Activated T-helper 17 cell treated with anti-CD3 and anti-CD28 coated beads, Interleukin-2, amount 50 U/mL, for 72 hours (primary cell): ENCODE measurements at regions not wholly inside any gene's neighbourhood (a gene's known extent, or its start where the extent isn't known, plus 50 kb on each side); places are given as distances from the start of the nearest gene placed in this dataset.
A peak's percentile ranks its signal among the peaks of the same experiment; 100 is the strongest.

Source experiments
- ATAC-seq: fragments of 150-1000 bp; cut with Tn5 transposase; replicated peaks from 2 replicates; pipeline ENCODE4 v1.10.0; 2021; ENCODE audit warnings: mild to moderate bottlenecking, moderate library complexity
- H3K27ac Mint-ChIP-seq: one replicate; pipeline ENCODE4 v1.8.0; 2022; ENCODE audit warnings: mixed read lengths
- H3K27me3 Mint-ChIP-seq: one replicate; pipeline ENCODE4 v1.8.0; 2022; ENCODE audit warnings: mixed read lengths
- H3K36me3 Mint-ChIP-seq: one replicate; pipeline ENCODE4 v1.8.0; 2022; ENCODE audit warnings: low read depth, mild to moderate bottlenecking, mixed read lengths
- H3K4me1 Mint-ChIP-seq: one replicate; pipeline ENCODE4 v1.8.0; 2022; ENCODE audit warnings: mixed read lengths
- H3K4me3 Mint-ChIP-seq: one replicate; pipeline ENCODE4 v1.8.0; 2022; ENCODE audit warnings: mild to moderate bottlenecking, mixed read lengths
- H3K9me3 Mint-ChIP-seq: one replicate; pipeline ENCODE4 v1.8.0; 2022; ENCODE audit warnings: mixed read lengths

DNA sequence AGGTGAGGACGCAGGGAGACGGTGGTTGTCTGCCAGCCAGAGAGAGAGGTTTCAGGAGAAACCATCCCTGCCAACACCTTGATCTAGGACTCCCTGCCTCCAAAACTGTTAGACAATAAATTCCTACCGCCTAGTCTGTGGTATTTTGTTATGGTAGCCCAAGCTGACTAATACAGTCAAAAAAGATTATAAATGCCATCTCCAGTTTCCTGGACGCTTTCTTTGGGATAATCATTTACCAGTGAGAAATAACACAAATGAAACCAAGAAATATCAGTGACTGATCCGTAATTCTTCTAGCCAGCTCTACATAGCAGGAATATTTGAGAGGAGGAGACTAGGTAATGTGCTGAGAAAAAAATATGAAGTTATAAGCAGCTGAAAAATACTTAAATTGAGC, 707.8 kb upstream of the LMCD1 start:
- Mint-ChIP-seq H3K27ac (no peak overlapping the region), H3K9me3 (no peaks in the 10 kb centered on the region), H3K36me3 (no peaks in the 10 kb centered on the region), H3K4me1 (no peaks in the 10 kb centered on the region), H3K4me3 (no peak overlapping the region), H3K27me3 (no peaks in the 10 kb centered on the region)
- no peak for ATAC-seq

DNA sequence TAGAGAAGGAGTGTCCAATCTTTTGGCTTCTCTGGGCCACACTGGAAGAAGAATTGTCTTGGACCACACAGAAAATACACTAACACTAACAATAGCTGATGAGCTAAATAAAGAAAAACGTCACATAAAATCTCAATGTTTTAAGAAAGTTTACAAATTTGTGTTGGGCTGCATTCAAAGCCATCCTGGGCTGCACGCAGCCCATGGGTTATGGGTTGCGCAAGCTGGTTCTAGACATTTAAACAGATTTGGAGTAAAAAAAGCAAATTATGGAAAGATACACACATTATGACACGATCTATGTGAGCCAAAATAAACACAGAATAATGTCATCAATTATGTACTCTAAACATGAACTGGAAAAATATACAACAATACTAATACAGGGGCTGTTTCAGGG, 703.3 kb upstream of the LMCD1 start:
- Mint-ChIP-seq H3K27me3 (no peaks in the 10 kb centered on the region), H3K36me3 (no peaks in the 10 kb centered on the region), H3K9me3 (no peaks in the 10 kb centered on the region), H3K27ac (no peak overlapping the region), H3K4me3 (no peak overlapping the region), H3K4me1 (no peaks in the 10 kb centered on the region)
- ATAC-seq: no peak

DNA sequence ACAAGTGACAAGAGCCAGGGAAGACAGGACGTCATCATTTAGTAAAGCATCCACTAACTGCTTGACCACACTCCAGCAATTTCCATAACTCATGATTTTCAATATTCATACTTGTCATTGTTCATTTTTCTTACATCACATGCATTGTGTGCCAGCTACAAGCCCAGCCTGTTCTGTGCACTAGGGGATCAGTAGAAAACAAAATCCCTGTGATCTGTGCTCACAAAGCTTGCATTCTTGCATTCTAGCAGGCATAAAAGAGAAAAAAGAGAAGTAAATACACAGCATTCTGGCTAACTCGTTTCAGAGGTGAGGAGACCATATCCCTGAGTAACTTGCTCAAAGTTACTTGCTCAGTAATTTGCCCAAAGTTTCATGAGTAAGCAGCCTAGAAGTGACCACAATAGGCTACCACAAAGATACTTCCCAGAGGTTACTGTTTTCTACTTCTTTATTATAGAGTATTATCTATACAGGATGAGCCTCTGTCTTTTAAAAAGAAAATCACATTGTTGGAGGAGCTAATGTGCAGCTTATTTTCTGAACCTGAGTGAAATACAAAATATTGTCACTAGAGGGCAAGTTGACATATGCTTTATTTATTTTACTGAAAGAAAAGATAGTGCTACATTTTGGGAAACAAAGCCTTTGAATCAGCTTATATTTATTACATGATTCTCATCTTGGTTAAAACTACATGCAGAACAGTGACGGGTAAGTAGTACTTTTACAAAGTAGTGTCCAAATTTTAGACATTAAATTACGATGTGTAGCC, 701.4 kb upstream of the LMCD1 start:
- H3K4me3 Mint-ChIP-seq: no peak overlapping the region
- no peaks in the 10 kb centered on the region for H3K27me3 Mint-ChIP-seq
- H3K9me3 Mint-ChIP-seq: no peaks in the 10 kb centered on the region
- H3K27ac Mint-ChIP-seq: no peak overlapping the region
- no peaks in the 10 kb centered on the region for H3K36me3 Mint-ChIP-seq
- H3K4me1 Mint-ChIP-seq: no peaks in the 10 kb centered on the region
- ATAC-seq: no peak

DNA sequence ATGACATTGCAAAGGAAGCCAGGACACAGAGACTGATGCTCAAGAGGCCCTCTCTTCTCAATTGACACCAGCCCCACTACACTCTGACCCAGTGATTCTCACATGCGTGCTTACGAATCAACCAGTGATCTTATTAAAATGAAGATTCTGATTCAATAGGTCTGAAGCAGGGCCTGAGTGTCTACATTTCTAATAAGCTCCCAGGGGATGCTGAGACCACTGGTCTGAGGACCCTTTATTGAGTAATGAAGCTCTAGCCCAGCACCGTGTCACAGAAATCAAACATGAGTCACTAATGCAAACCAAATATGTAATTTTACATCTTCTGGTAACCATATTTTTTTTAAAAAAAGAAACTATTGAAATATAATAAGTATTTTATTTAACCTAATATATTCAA, 689.1 kb upstream of the LMCD1 start:
- Mint-ChIP-seq H3K36me3 (no peaks in the 10 kb centered on the region), H3K27me3 (peaks cover 3% of the 10 kb centered on the region), H3K9me3 (peaks cover 4% of the 10 kb centered on the region), H3K27ac (no peak overlapping the region), H3K4me1 (no peaks in the 10 kb centered on the region), H3K4me3 (no peak overlapping the region)
- no peak for ATAC-seq

DNA sequence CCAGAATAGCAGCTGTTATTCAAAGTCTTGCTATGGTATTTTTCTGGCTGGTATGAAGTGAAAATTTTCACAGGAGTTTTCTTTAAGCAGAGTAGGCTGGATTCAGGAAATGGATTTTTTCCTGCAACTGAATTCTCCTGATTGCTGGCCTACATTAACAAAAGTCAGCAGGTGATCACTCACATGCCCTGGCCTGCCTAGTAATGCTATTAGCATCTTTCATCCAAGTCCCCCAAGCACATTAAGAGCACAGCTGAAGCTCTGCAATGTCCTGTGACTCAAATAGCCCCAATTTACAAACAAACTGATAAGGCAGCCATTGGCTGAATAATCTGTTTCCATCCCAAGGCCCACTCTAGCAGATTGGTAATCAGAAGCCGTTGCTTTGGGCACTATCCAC, 688.3 kb upstream of the LMCD1 start:
- Mint-ChIP-seq H3K4me3 (no peak overlapping the region), H3K36me3 (no peaks in the 10 kb centered on the region), H3K27me3 (peaks cover 3% of the 10 kb centered on the region), H3K27ac (no peak overlapping the region), H3K9me3 (peaks cover 4% of the 10 kb centered on the region), H3K4me1 (no peaks in the 10 kb centered on the region)
- ATAC-seq: no peak

DNA sequence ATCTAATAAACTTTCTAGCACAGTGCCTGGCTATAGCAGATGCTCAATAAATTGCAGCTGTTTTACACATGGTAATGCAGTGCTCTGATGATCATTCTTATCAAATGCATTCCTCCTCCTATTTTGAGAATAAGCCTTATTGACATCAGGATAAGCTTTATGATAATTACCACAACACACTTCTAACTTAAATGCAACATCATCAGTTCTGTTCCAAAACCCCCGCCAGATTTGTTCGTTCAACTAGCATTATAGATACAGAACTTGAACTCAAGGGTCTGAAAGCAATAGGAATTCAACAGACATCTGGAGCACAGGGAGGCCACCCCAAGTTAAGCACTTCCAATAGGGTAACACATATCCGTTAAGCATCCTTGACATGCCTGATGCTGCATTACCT, 684.4 kb upstream of the LMCD1 start:
- no peak overlapping the region for H3K4me3 Mint-ChIP-seq
- no peaks in the 10 kb centered on the region for H3K36me3 Mint-ChIP-seq
- H3K4me1 Mint-ChIP-seq: no peaks in the 10 kb centered on the region
- peaks cover 3% of the 10 kb centered on the region for H3K27me3 Mint-ChIP-seq
- no peaks in the 10 kb centered on the region for H3K9me3 Mint-ChIP-seq
- ATAC-seq: no peak
- no peak overlapping the region for H3K27ac Mint-ChIP-seq

DNA sequence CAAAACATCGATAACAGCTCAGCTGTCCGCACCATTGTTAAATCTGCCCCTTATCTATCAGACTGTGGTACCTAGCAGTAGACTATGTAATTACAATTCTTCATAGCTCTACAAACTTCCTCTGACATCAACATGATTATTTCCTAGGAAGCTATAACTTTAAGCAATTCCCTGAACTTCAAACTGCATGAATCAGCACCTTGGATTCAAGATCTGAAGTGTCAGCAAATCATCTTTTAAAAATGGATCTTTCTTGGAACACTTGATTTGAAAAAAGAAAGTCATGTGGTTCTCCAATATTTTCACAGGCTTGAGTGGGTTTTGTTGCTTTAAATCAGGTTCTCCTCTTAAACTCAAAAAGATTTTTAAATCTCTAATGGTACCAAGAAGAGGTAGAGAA, 680.7 kb upstream of the LMCD1 start:
- Mint-ChIP-seq H3K27me3 (peaks cover 3% of the 10 kb centered on the region), H3K36me3 (no peaks in the 10 kb centered on the region), H3K9me3 (peaks cover 18% of the 10 kb centered on the region), H3K4me1 (no peaks in the 10 kb centered on the region), H3K27ac (no peak overlapping the region), H3K4me3 (no peak overlapping the region)
- ATAC-seq: no peak

DNA sequence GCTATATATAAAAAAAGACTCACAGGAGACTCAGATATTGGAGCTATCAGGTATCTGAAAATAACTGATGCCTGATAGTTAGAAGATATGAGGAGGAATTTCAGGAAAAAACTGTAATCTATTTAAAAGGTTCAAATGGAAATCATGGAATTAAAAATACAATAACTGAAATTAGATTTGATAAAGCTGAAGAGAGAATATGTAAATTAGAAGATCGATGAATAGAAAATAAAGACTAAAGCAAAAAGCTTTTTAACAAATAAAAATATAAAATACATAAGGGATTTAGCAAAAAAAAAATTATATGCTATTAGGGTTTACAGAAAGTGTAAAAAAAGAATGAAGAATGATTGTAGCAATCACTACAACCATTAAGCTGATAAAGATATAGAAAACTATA, 679.8 kb upstream of the LMCD1 start:
- H3K36me3 Mint-ChIP-seq: no peaks in the 10 kb centered on the region
- no peaks in the 10 kb centered on the region for H3K27me3 Mint-ChIP-seq
- no peak overlapping the region for H3K4me3 Mint-ChIP-seq

DNA sequence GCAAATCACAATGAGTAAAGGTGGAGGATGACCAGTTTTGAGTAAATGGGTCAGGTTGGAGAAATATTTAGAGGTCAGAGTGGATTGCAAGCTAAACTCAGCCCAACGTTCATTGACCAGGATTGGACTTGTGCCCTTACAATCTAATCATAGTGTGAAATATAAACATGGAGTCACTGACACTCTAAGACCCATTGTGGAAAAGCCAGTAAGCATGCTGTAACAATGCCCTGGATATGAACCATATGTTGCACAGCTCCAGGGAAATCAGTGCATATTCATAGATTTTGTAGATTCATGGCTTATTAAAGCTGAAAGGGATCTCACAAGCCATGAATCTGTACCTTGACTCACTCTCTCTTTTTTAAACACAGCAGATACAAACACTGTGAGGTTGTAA, 660.2 kb upstream of the LMCD1 start:
- no peaks in the 10 kb centered on the region for H3K36me3 Mint-ChIP-seq
- no peaks in the 10 kb centered on the region for H3K27me3 Mint-ChIP-seq
- ATAC-seq: no peak
- H3K4me3 Mint-ChIP-seq: no peak overlapping the region
- H3K4me1 Mint-ChIP-seq: peaks cover 3% of the 10 kb centered on the region
- no peaks in the 10 kb centered on the region for H3K9me3 Mint-ChIP-seq
- no peak overlapping the region for H3K27ac Mint-ChIP-seq

More for the DNA sequence above, 679.8 kb upstream of the LMCD1 start:
- Mint-ChIP-seq H3K4me1 (no peaks in the 10 kb centered on the region), H3K9me3 (peaks cover 25% of the 10 kb centered on the region), H3K27ac (no peak overlapping the region)
- ATAC-seq: no peak

DNA sequence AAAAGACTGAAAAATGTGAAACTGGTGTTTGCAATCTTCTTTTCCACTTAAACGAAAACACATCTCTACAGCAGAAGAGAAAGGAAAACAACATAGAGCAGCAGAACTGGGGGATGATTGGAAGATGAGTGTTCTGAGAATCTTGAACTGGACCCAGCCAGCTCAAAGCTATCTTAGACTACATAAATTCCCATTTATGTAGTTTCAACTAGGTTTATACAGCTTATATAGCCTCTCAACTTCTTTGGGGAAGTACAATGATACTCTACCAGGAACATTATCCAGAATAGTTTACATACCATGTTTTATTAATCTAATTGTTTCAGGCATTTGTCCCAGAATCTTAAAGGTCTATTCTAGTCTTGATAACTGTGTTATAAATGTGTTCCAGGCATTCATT, 658.2 kb upstream of the LMCD1 start:
- Mint-ChIP-seq H3K27ac (no peak overlapping the region), H3K4me3 (no peak overlapping the region), H3K27me3 (no peaks in the 10 kb centered on the region), H3K36me3 (no peaks in the 10 kb centered on the region), H3K4me1 (peaks cover 5% of the 10 kb centered on the region), H3K9me3 (no peaks in the 10 kb centered on the region)
- no peak for ATAC-seq

DNA sequence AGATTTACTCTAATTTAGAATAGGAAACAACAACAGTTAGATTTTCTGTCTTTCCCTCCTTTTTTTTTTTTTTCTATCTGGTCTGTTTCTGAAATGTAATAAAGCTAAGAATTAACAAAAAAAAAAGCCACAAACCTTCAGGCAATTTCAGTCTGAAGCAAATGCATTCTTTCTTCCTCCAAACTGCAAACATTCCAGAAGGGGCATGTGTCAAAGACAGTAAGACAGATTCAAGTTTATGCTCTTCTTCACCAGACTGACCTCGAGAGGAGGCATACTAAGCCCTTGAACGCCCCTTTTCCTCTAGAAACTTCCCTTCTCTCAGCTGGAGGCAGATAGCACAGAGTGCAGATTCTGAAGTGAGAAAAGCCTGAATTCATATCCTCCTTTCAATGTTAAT, 654.6 kb upstream of the LMCD1 start:
- Mint-ChIP-seq H3K4me1 (peaks cover 5% of the 10 kb centered on the region), H3K9me3 (no peaks in the 10 kb centered on the region), H3K36me3 (no peaks in the 10 kb centered on the region), H3K27ac (no peak overlapping the region), H3K27me3 (no peaks in the 10 kb centered on the region), H3K4me3 (no peak overlapping the region)
- no peak for ATAC-seq

DNA sequence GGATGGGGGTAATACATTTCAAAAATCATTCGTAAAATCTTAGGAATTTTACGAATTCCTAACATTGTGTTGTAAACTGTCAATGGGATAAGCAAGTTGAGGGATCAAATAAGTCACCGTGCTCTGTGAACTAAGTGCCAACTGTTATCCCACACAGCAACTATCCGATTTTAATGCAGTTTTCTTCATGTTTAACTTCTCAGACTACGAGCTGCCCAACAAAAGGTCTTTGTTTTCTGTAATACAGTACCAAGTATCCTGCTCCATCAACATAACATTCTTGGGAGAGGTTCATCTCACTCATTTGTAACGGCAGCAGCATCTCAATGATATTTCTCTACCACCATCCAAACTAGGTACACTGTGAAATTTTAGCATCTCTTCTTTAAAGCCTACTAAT, 654.1 kb upstream of the LMCD1 start:
- Mint-ChIP-seq H3K27ac (no peak overlapping the region), H3K36me3 (no peaks in the 10 kb centered on the region), H3K9me3 (no peaks in the 10 kb centered on the region), H3K4me1 (peaks cover 5% of the 10 kb centered on the region), H3K4me3 (no peak overlapping the region), H3K27me3 (no peaks in the 10 kb centered on the region)
- no peak for ATAC-seq

DNA sequence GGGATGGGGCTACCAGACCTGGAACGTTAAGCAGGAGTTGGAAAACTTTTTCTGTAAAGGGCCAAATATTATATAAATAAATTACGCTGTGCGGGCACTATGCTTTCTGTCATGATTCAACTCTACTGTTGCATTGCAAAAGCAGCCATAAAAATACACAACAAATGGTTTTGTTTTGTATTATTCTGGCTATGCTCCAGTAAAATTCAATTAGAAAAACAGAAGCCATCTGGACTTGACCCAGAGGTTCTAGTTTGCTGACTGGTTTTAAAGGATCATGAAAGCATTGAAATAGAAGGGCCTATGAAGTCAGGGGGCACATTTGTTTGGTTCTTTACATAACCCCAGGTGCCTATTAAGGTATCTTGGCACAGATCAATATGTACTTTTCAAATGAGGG, 647.4 kb upstream of the LMCD1 start:
- no peak for ATAC-seq
- no peaks in the 10 kb centered on the region for H3K27me3 Mint-ChIP-seq
- H3K27ac Mint-ChIP-seq: no peak overlapping the region
- H3K4me3 Mint-ChIP-seq: no peak overlapping the region
- H3K9me3 Mint-ChIP-seq: peaks cover 4% of the 10 kb centered on the region
- no peaks in the 10 kb centered on the region for H3K4me1 Mint-ChIP-seq
- no peaks in the 10 kb centered on the region for H3K36me3 Mint-ChIP-seq

DNA sequence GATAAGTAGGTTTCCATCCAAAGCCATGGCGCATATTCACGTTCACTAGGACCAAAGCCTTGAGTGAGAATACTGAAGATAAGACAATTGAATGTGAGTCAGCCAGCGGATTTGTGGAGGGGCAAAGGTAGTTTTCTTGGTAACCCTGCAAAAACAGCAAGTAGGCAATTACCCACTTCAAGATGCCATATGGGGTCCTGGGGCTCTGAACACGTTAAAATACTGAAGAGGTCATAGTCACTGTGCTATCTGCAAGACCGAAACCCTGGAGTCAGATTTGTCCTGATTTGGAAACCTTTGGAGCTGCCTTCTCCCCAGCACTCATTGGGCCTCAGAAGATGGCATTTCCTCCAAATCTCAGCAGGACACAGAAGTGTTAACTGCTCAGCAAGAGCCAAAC, 646.9 kb upstream of the LMCD1 start:
- Mint-ChIP-seq H3K27me3 (no peaks in the 10 kb centered on the region), H3K9me3 (peaks cover 4% of the 10 kb centered on the region), H3K4me3 (no peak overlapping the region), H3K36me3 (no peaks in the 10 kb centered on the region), H3K4me1 (no peaks in the 10 kb centered on the region), H3K27ac (no peak overlapping the region)
- no peak for ATAC-seq

DNA sequence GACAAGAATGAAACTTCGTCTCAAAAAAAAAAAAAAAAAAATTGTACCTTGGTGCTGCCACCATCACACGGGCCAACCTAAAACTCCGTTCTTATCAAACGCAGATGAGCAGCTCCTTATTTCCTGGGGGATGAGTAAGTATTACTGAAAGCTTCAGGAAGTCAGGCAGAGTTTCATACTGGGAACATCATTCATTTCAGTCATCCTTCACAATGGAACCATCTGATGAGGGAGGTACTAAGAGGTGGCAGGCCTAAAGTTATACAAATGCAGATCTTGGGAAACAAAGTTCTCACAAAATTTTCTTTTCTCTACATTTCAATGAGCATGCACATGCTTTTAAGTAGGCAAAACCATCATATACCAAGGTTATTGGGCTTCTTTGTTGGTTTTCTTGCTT, 636.0 kb upstream of the LMCD1 start:
- Mint-ChIP-seq H3K9me3 (no peaks in the 10 kb centered on the region), H3K27ac (no peak overlapping the region), H3K4me3 (no peak overlapping the region), H3K36me3 (no peaks in the 10 kb centered on the region), H3K27me3 (no peaks in the 10 kb centered on the region), H3K4me1 (no peaks in the 10 kb centered on the region)
- ATAC-seq: no peak

DNA sequence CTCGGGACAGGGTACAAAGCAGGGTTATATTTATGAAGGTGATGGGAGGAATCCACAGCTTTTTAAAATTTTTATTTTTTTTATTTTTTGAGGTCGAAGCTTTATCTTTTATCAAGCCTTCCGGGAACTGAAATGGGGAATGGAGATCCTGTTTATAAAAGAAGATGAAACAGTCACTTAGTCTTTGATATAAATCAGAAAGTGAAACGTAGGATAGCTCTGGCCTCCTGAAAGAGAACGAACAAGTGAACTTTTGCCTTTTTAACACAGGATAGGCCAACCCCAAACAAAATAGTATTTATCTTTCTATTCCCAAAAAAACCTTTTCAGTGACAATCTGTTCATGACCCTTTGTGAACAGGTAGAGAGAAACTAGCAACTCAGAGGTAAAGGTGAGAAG, 634.0 kb upstream of the LMCD1 start:
- no peak for ATAC-seq
- peak overlapping the region; percentile 27 for H3K4me3 Mint-ChIP-seq
- no peaks in the 10 kb centered on the region for H3K36me3 Mint-ChIP-seq
- H3K27me3 Mint-ChIP-seq: no peaks in the 10 kb centered on the region
- no peaks in the 10 kb centered on the region for H3K4me1 Mint-ChIP-seq
- H3K9me3 Mint-ChIP-seq: no peaks in the 10 kb centered on the region
- H3K27ac Mint-ChIP-seq: no peak overlapping the region
